ENCODE measurements at regions not wholly inside any gene's neighbourhood (a gene's known extent, or its start where the extent isn't known, plus 50 kb on each side); places are given as distances from the start of the nearest gene placed in this dataset.

GRCh38 chr4:176383273-176384077 is 63.7 kb downstream of the SPCS3 start:
- no peaks in the 10 kb centered on the region for H3K4me1 ChIP-seq (ENCODE audit: control insufficient read depth, insufficient read depth, low read length)
- H3K27ac ChIP-seq (ENCODE audit: low read length), result peak overlapping the region; percentile 33
- WGBS (ENCODE audit: insufficient coverage), result 31% methylated on average over 4 of the region's 8 CpGs

GRCh38 chr4:176385601-176386000 is 65.8 kb downstream of the SPCS3 start:
- Histone ChIP-seq H3K4me3 (ENCODE audit: low read length) (no peak overlapping the region), H3K4me1 (ENCODE audit: control insufficient read depth, insufficient read depth, low read length) (no peaks in the 10 kb centered on the region), H3K36me3 (ENCODE audit: control insufficient read depth, insufficient read depth, low read length) (no peaks in the 10 kb centered on the region), H3K27me3 (ENCODE audit: control insufficient read depth, insufficient read depth, low read length) (no peaks in the 10 kb centered on the region), H3K9me3 (replicated peaks; ENCODE audit: control insufficient read depth, low read depth, low read length) (no peaks in the 10 kb centered on the region), H3K27ac (ENCODE audit: low read length) (no peak overlapping the region)
- WGBS (ENCODE audit: insufficient coverage), result no CpG with 5 or more reads among the region's 1 CpG
- DNase-seq, result no peak

More at GRCh38 chr4:176383273-176384077, 63.7 kb downstream of the SPCS3 start:
- no peaks in the 10 kb centered on the region for H3K36me3 ChIP-seq (ENCODE audit: control insufficient read depth, insufficient read depth, low read length)
- peak; percentile 35 for DNase-seq
- no peak overlapping the region for H3K4me3 ChIP-seq (ENCODE audit: low read length)
- no peaks in the 10 kb centered on the region for H3K9me3 ChIP-seq (replicated peaks; ENCODE audit: control insufficient read depth, low read depth, low read length)
- H3K27me3 ChIP-seq (ENCODE audit: control insufficient read depth, insufficient read depth, low read length), result no peaks in the 10 kb centered on the region

- Histone ChIP-seq H3K36me3 (ENCODE audit: control insufficient read depth, insufficient read depth, low read length) (no peaks in the 10 kb centered on the region), H3K4me3 (ENCODE audit: low read length) (no peak overlapping the region), H3K4me1 (ENCODE audit: control insufficient read depth, insufficient read depth, low read length) (no peaks in the 10 kb centered on the region), H3K27me3 (ENCODE audit: control insufficient read depth, insufficient read depth, low read length) (no peaks in the 10 kb centered on the region), H3K27ac (ENCODE audit: low read length) (no peak overlapping the region), H3K9me3 (replicated peaks; ENCODE audit: control insufficient read depth, low read depth, low read length) (no peaks in the 10 kb centered on the region)
- peak; percentile 32 for DNase-seq
- no CpG with 5 or more reads among the region's 1 CpG for WGBS (ENCODE audit: insufficient coverage)
These were observed 67.8 kb downstream of the SPCS3 start for GRCh38 chr4:176387571-176387970.

GRCh38 chr4:176393306-176394013 is 73.7 kb downstream of the SPCS3 start:
- Histone ChIP-seq H3K27me3 (ENCODE audit: control insufficient read depth, insufficient read depth, low read length) (no peaks in the 10 kb centered on the region), H3K36me3 (ENCODE audit: control insufficient read depth, insufficient read depth, low read length) (no peaks in the 10 kb centered on the region), H3K4me1 (ENCODE audit: control insufficient read depth, insufficient read depth, low read length) (no peaks in the 10 kb centered on the region), H3K9me3 (replicated peaks; ENCODE audit: control insufficient read depth, low read depth, low read length) (no peaks in the 10 kb centered on the region), H3K4me3 (ENCODE audit: low read length) (no peak overlapping the region), H3K27ac (ENCODE audit: low read length) (no peak overlapping the region)
- DNase-seq, result no peak
- WGBS (ENCODE audit: insufficient coverage), result no CpG with 5 or more reads among the region's 4 CpGs

GRCh38 chr4:176400816-176401461 is 81.2 kb downstream of the SPCS3 start:
- no peak overlapping the region for H3K27ac ChIP-seq (ENCODE audit: low read length)
- H3K36me3 ChIP-seq (ENCODE audit: control insufficient read depth, insufficient read depth, low read length), result no peaks in the 10 kb centered on the region
- DNase-seq, result no peak
- H3K27me3 ChIP-seq (ENCODE audit: control insufficient read depth, insufficient read depth, low read length), result no peaks in the 10 kb centered on the region
- H3K4me3 ChIP-seq (ENCODE audit: low read length), result no peak overlapping the region
- H3K4me1 ChIP-seq (ENCODE audit: control insufficient read depth, insufficient read depth, low read length), result no peaks in the 10 kb centered on the region
- no CpG with 5 or more reads among the region's 1 CpG for WGBS (ENCODE audit: insufficient coverage)
- H3K9me3 ChIP-seq (replicated peaks; ENCODE audit: control insufficient read depth, low read depth, low read length), result no peaks in the 10 kb centered on the region

- Histone ChIP-seq H3K27ac (ENCODE audit: low read length) (no peak overlapping the region), H3K4me3 (ENCODE audit: low read length) (no peak overlapping the region), H3K4me1 (ENCODE audit: control insufficient read depth, insufficient read depth, low read length) (no peaks in the 10 kb centered on the region), H3K9me3 (replicated peaks; ENCODE audit: control insufficient read depth, low read depth, low read length) (no peaks in the 10 kb centered on the region), H3K36me3 (ENCODE audit: control insufficient read depth, insufficient read depth, low read length) (no peaks in the 10 kb centered on the region), H3K27me3 (ENCODE audit: control insufficient read depth, insufficient read depth, low read length) (no peaks in the 10 kb centered on the region)
- no CpG with 5 or more reads among the region's 4 CpGs for WGBS (ENCODE audit: insufficient coverage)
- DNase-seq, result no peak
These were observed 84.9 kb downstream of the SPCS3 start for GRCh38 chr4:176404621-176405020.

- no peaks in the 10 kb centered on the region for H3K9me3 ChIP-seq (replicated peaks; ENCODE audit: control insufficient read depth, low read depth, low read length)
- H3K27me3 ChIP-seq (ENCODE audit: control insufficient read depth, insufficient read depth, low read length), result no peaks in the 10 kb centered on the region
- no peak overlapping the region for H3K4me3 ChIP-seq (ENCODE audit: low read length)
- no peaks in the 10 kb centered on the region for H3K36me3 ChIP-seq (ENCODE audit: control insufficient read depth, insufficient read depth, low read length)
- no peaks in the 10 kb centered on the region for H3K4me1 ChIP-seq (ENCODE audit: control insufficient read depth, insufficient read depth, low read length)
- no peak for DNase-seq
- no peak overlapping the region for H3K27ac ChIP-seq (ENCODE audit: low read length)
- WGBS (ENCODE audit: insufficient coverage), result 88% methylated on average over 3 of the region's 4 CpGs
These were observed 86.5 kb downstream of the SPCS3 start for GRCh38 chr4:176406297-176406696.

GRCh38 chr4:176406736-176407135 is 87.0 kb downstream of the SPCS3 start:
- Histone ChIP-seq H3K36me3 (ENCODE audit: control insufficient read depth, insufficient read depth, low read length) (no peaks in the 10 kb centered on the region), H3K27ac (ENCODE audit: low read length) (no peak overlapping the region), H3K27me3 (ENCODE audit: control insufficient read depth, insufficient read depth, low read length) (no peaks in the 10 kb centered on the region), H3K4me3 (ENCODE audit: low read length) (no peak overlapping the region), H3K9me3 (replicated peaks; ENCODE audit: control insufficient read depth, low read depth, low read length) (no peaks in the 10 kb centered on the region), H3K4me1 (ENCODE audit: control insufficient read depth, insufficient read depth, low read length) (no peaks in the 10 kb centered on the region)
- WGBS (ENCODE audit: insufficient coverage), result 67% methylated on average over 1 of the region's 2 CpGs
- no peak for DNase-seq

GRCh38 chr4:176409627-176410026 is 89.9 kb downstream of the SPCS3 start:
- H3K27ac ChIP-seq (ENCODE audit: low read length), result no peak overlapping the region
- DNase-seq, result no peak
- no peaks in the 10 kb centered on the region for H3K4me1 ChIP-seq (ENCODE audit: control insufficient read depth, insufficient read depth, low read length)
- no CpG with 5 or more reads among the region's 1 CpG for WGBS (ENCODE audit: insufficient coverage)
- H3K27me3 ChIP-seq (ENCODE audit: control insufficient read depth, insufficient read depth, low read length), result no peaks in the 10 kb centered on the region
- no peaks in the 10 kb centered on the region for H3K36me3 ChIP-seq (ENCODE audit: control insufficient read depth, insufficient read depth, low read length)
- H3K9me3 ChIP-seq (replicated peaks; ENCODE audit: control insufficient read depth, low read depth, low read length), result no peaks in the 10 kb centered on the region
- no peak overlapping the region for H3K4me3 ChIP-seq (ENCODE audit: low read length)

- Histone ChIP-seq H3K9me3 (replicated peaks; ENCODE audit: control insufficient read depth, low read depth, low read length) (no peaks in the 10 kb centered on the region), H3K27ac (ENCODE audit: low read length) (no peak overlapping the region), H3K4me1 (ENCODE audit: control insufficient read depth, insufficient read depth, low read length) (no peaks in the 10 kb centered on the region), H3K27me3 (ENCODE audit: control insufficient read depth, insufficient read depth, low read length) (no peaks in the 10 kb centered on the region), H3K4me3 (ENCODE audit: low read length) (no peak overlapping the region), H3K36me3 (ENCODE audit: control insufficient read depth, insufficient read depth, low read length) (no peaks in the 10 kb centered on the region)
- no peak for DNase-seq
- WGBS (ENCODE audit: insufficient coverage), result 68% methylated on average over 2 of the region's 2 CpGs
These were observed 93.4 kb downstream of the SPCS3 start for GRCh38 chr4:176413171-176413570.
